Right lobe of liver (tissue), 6 donors: ENCODE measurements at regions not wholly inside any gene's neighbourhood (a gene's known extent, or its start where the extent isn't known, plus 50 kb on each side); places are given as distances from the start of the nearest gene placed in this dataset.

Experiments used
- ATAC-seq, 4 donors: fragments of 200-7000 bp; cut with Tn5 transposase; one replicate each; pipeline ENCODE4 v1.9.1; 2020; ENCODE audit warnings: mild to moderate bottlenecking in 4 of 4, moderate library complexity in 4 of 4
- DNase-seq, 3 donors: peaks; one replicate each; pipeline ENCODE4 v3.0.0-alpha.2; 2020
- H3K27ac ChIP-seq, 3 donors: fragments of 200-600 bp; one replicate each; pipeline ENCODE4 v1.8.0; 2022
- H3K27me3 ChIP-seq, 2 donors: fragments of 200-600 bp; one replicate each; pipeline ENCODE4 v1.8.0; 2022
- H3K36me3 ChIP-seq, 4 donors: fragments of 200-600 bp; sonication (generic) in 1 of 4; one replicate each; pipeline versions ENCODE4 v1.5.1 to v1.8.0; 2017 to 2022; ENCODE audit warnings: control low read depth in 1 of 4
- H3K4me1 ChIP-seq, 4 donors: fragments of 200-600 bp; sonication (generic) in 1 of 4; one replicate each; pipeline versions ENCODE4 v1.5.1 to v1.8.0; 2017 to 2022; ENCODE audit warnings: control low read depth in 1 of 4
- H3K4me3 ChIP-seq, 3 donors: fragments of 200-600 bp; one replicate each; pipeline ENCODE4 v1.8.0; 2022
- H3K9me3 ChIP-seq, 4 donors: fragments of 200-600 bp; sonication (generic) in 1 of 4; one replicate each; pipeline versions ENCODE4 v1.5.1 to v1.8.0; 2017 to 2022; ENCODE audit warnings: control low read depth in 1 of 4
- CTCF ChIP-seq, 4 donors: fragments of 200-600 bp in 3 of 4; fragments of 450-650 bp in 1 of 4; IDR thresholded peaks; one replicate each; pipeline versions ENCODE4 v1.5.1 to v1.8.0; 2016 to 2022; ENCODE audit warnings: antibody characterized with exemption in 4 of 4, mild to moderate bottlenecking in 2 of 4
- POLR2A ChIP-seq: fragments of 450-650 bp; IDR thresholded peaks from one replicate; pipeline ENCODE4 v1.6.1; 2017; ENCODE audit warnings: antibody characterized with exemption, mild to moderate bottlenecking
- WGBS: methylation state at CpG from one replicate; pipeline ENCODE4 v1.1.6; 2018; ENCODE audit warnings: low coverage, low lambda C conversion rate; ENCODE audit not compliant: insufficient coverage; ENCODE audit errors: missing lambda C conversion rate; 5-methylcytosine and 5-hydroxymethylcytosine counted together
- intact Hi-C, 2 donors: fragments of 100-400 bp; cut with DNase I; formaldehyde crosslinking; loops; one replicate each; pipeline versions ENCODE4 v1.11.2 to v1.14.1; 2022
- donor health status: DM: no; HTN: yes; CAD: no.
- donor health status: DM: no; HTN: no; CAD: no.
- donor health status: DM: no; HTN: no; CAD: no.
- donor health status: DM: no; HTN: yes; CAD: no.
- donor health status: DM: no; HTN: yes; CAD: no.

DNA sequence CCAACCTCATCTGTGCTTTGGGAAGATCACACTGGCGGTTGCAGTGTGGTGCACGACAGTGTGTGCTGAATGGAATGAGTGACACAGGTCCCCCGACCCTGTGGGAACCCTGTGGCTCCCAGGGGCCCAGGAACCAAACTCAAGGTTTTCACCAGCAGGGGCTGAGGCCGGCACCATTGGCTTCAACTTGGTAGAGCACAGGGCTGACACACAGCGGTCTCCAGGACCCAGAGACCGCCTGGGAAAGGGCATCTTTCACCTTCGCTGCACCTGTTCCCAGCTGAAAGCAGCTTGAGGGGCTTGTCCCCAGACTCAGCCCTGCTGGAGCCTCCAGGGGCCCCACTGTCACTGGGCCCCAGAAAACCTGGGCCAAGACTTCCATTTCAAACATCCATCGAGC is 59.0 kb upstream of the ODC1 start:
- no peak overlapping the region for H3K4me3 ChIP-seq
- no peaks in the 10 kb centered on the region for H3K27me3 ChIP-seq
- no peak for TF ChIP-seq POLR2A
- no peak for TF ChIP-seq CTCF (IDR thresholded peaks at IDR 0.05)
- 89% methylated on average over 3 of the region's 8 CpGs for WGBS
- H3K9me3 ChIP-seq, result no peaks in the 10 kb centered on the region
- peak in 1 of 3 donors; percentile 26 for DNase-seq
- intact Hi-C loops, result no loop called here
- ATAC-seq, result no peak
- no peaks in the 10 kb centered on the region for H3K36me3 ChIP-seq
- H3K4me1 ChIP-seq, result no peaks in the 10 kb centered on the region
- no peak overlapping the region for H3K27ac ChIP-seq

GRCh38 chr2:10504994-10505820 is 57.1 kb upstream of the ODC1 start:
- Histone ChIP-seq H3K36me3 (no peaks in the 10 kb centered on the region), H3K27ac (no peak overlapping the region), H3K9me3 (no peaks in the 10 kb centered on the region), H3K27me3 (no peaks in the 10 kb centered on the region), H3K4me1 (no peaks in the 10 kb centered on the region), H3K4me3 (no peak overlapping the region)
- intact Hi-C loops, result no loop called here
- 83% methylated on average over 2 of the region's 13 CpGs for WGBS
- DNase-seq, result peak in 1 of 3 donors; percentile 27
- ATAC-seq, result no peak
- TF ChIP-seq POLR2A, result no peak
- TF ChIP-seq CTCF (IDR thresholded peaks at IDR 0.05), result no peak

DNA sequence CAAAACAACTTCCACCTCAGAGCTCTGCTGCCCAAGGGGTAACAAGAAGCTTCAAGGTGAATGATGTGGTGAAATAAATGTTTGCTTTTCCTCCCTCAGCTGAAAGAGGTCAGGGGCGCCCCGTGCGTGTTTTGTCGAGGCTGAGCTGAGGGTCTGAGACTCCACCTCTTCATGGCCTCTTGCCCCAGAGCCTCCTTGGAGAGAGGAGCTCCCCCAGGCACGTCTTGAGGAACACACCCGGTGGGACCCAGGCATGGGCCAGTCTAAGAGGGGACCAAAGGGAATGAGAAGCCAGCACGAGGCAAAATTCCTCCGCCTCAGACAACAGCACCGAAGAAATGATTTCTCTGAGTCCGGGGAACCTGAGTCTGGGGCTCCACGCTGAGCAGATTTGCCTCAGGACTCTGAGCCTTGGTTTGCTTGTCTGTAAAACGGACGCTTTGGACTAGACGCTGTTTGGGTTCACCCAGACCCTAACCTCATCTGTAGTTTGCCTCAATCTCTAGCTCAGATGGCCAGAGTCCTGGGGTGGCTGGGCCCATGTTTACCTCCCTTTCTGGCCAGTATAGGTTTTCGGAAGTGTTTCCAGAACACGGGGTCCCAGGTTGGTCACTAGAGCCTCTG is 56.4 kb upstream of the ODC1 start:
- Histone ChIP-seq H3K4me3 (no peak overlapping the region), H3K4me1 (no peaks in the 10 kb centered on the region), H3K36me3 (no peaks in the 10 kb centered on the region), H3K9me3 (no peaks in the 10 kb centered on the region), H3K27ac (no peak overlapping the region), H3K27me3 (no peaks in the 10 kb centered on the region)
- 83% methylated on average over 3 of the region's 16 CpGs for WGBS
- DNase-seq (peak in 1 of 3 donors; percentile 22), ATAC-seq (no peak)
- intact Hi-C loops, result no loop called here
- TF ChIP-seq POLR2A (no peak), CTCF (IDR thresholded peaks at IDR 0.05) (no peak)

- H3K27ac ChIP-seq, result no peak overlapping the region
- no peak for TF ChIP-seq POLR2A
- TF ChIP-seq CTCF (IDR thresholded peaks at IDR 0.05), result no peak
- intact Hi-C loops, result no loop called here
- H3K4me3 ChIP-seq, result no peak overlapping the region
- peak in 1 of 3 donors; percentile 20 for DNase-seq
- H3K27me3 ChIP-seq, result no peaks in the 10 kb centered on the region
- ATAC-seq, result no peak
- no peaks in the 10 kb centered on the region for H3K4me1 ChIP-seq
- 83% methylated on average over 2 of the region's 3 CpGs for WGBS
- no peaks in the 10 kb centered on the region for H3K9me3 ChIP-seq
- no peaks in the 10 kb centered on the region for H3K36me3 ChIP-seq
Observed at GRCh38 chr2:10502803-10503107, 54.6 kb upstream of the ODC1 start.
